Sigmoid colon (tissue), 4 donors: ENCODE measurements at regions not wholly inside any gene's neighbourhood (a gene's known extent, or its start where the extent isn't known, plus 50 kb on each side); places are given as distances from the start of the nearest gene placed in this dataset.

Experiments used
- CTCF ChIP-seq, 4 experiments: fragments of 450-650 bp in 3 of 4; fragments of 200-600 bp in 1 of 4; IDR thresholded peaks; one replicate each; pipeline ENCODE4 v1.5.1; 2016 to 2019; ENCODE audit warnings: antibody characterized with exemption in 4 of 4, mild to moderate bottlenecking in 3 of 4, moderate library complexity in 2 of 4
- EP300 ChIP-seq, 4 donors: sonication (generic); formaldehyde crosslinking; IDR thresholded peaks; one replicate each; pipeline ENCODE4 v1.6.1; 2017; ENCODE audit warnings: antibody characterized with exemption in 4 of 4
- POLR2AphosphoS5 ChIP-seq, 4 donors: sonication (generic); formaldehyde crosslinking; IDR thresholded peaks; one replicate each; pipeline ENCODE4 v1.6.1; 2017; ENCODE audit warnings: antibody characterized with exemption in 4 of 4

- TF ChIP-seq CTCF (IDR thresholded peaks at IDR 0.05) (no peak), POLR2AphosphoS5 (IDR thresholded peaks at IDR 0.05) (no peak), EP300 (IDR thresholded peaks at IDR 0.05) (no peak)
Measured at GRCh38 chr6:112800916-112801315, 453.8 kb downstream of the RFPL4B start.
